Activated T-cell treated with anti-CD3 and anti-CD28 coated beads, Interleukin-2, amount 50 U/mL, for 48 hours (primary cell): ENCODE measurements at regions not wholly inside any gene's neighbourhood (a gene's known extent, or its start where the extent isn't known, plus 50 kb on each side); places are given as distances from the start of the nearest gene placed in this dataset.
"Not testable (repeated sequence)": the region's sequence is repeated elsewhere in the genome, so short reads cannot be mapped to it uniquely, and the experiment has no call there.

ENCODE experiments used
- DNase-seq, 2 experiments: peaks; one replicate each; pipeline ENCODE4 v3.0.0-alpha.2; 2020

DNA sequence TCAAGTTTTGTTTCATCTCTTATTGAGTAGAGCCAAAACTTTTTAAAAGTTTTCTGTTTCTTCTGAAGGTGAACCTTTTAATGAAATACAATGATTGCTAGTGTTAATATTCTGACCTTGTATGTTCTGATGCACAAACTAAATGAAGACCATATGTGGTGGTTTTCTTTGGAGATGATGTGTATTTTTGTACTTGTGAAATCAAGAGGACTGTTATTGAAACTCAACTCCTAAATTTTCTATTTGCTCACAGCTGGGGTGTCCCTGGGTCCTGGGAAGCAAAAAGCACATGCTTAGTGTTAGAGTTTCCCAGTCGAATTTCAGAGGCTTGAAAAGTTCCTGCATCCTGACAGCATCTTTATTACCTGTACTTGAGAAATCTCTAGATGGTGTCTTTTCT lies 1185.8 kb upstream of the ALCAM start:
- DNase-seq, result no peak

GRCh38 chr3:104190681-104191080 lies 1176.0 kb upstream of the ALCAM start:
- DNase-seq, result no peak

DNA sequence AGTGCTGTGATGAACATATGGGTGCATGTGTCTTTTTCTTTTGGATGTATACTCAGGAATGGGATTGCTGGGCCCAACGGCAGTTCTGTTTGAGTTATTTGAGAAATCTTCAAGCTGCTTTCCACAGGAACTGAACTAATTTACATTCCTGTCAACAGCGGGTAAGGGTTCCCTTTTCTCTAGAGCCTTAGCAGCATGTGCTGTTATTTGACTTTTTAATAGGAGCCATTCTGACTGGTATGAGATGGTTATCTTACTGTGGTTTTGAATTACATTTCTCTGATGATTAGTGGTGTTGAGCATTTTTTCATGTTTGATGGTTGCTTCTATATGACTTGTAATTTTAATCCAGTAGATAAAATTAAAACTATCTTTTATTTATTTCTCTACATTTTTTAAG lies 1168.6 kb upstream of the ALCAM start:
- no peak for DNase-seq

GRCh38 chr3:104206925-104207324 lies 1159.8 kb upstream of the ALCAM start:
- no peak for DNase-seq

DNA sequence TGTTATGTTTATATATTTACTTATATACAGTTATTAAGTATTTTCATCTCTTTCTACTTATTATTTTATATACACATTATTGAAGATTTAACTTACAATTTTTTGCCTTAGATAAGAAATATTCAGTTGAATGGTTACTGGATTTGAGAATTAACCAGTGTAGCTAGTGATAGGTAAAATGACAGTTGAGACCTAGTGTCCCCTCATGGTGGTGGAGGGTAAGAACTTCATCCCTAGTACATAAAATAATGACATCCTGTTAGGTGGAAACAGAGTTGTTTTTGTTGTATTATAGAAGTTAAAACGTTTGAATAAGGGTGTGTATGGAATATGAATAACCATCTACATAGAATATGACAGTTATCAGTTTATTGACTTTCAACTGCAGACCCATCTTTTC lies 1152.4 kb upstream of the ALCAM start:
- DNase-seq, result no peak

DNA sequence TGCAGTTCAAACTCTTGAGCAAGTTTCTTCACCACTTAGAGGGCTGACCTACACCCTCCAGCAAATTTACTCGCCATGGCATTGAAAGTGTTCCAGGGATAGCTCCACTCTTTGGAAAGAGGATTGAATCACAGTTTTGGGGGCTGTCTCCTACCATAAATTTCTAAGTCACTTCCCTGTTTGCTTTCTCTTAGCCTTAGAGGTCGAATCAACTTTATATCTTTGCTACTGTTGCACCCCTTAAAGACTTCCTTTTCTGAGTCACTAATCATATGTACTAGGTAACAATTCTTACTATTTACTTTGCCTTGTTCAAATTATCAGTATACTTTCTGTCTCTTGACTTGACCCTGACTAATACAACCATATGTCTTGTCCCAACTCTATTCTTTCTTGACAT lies 1151.8 kb upstream of the ALCAM start:
- no peak for DNase-seq

GRCh38 chr3:104219046-104219445 lies 1147.7 kb upstream of the ALCAM start:
- not testable (repeated sequence) for DNase-seq

DNA sequence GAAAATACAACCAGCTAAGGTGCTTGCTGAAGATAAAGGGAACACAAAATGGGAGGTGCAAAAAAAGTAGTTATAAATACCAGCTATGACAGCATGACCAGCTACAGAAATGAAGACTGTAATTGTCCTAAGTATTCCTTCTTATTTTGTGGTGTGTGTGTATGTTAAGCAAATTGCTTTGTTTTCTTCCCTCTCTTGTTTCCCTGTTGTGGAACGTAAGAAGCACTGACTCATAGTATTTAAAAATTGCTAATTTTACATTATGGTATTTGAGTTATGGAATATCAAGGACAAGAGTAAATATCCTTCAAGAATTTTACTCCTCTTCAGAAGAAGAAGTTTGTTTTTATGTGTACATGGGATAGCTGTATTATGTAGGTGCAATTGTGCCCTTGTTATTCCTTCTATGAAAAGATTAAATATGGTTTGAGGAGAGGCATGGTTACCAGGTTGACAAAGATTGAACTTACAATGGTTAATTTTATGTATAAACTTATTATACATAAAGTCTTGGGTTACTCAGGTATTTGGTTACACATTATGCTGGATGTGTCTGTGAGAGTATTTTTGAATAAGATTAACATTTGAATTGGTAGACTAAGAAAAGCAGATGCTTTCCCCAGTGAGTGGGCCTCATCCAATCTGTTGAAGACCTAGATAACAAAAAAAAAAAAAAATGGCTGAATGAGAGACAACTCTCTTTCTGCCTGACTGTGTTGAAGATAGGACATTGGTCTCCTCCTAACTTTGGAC lies 1132.1 kb upstream of the ALCAM start:
- no peak for DNase-seq

DNA sequence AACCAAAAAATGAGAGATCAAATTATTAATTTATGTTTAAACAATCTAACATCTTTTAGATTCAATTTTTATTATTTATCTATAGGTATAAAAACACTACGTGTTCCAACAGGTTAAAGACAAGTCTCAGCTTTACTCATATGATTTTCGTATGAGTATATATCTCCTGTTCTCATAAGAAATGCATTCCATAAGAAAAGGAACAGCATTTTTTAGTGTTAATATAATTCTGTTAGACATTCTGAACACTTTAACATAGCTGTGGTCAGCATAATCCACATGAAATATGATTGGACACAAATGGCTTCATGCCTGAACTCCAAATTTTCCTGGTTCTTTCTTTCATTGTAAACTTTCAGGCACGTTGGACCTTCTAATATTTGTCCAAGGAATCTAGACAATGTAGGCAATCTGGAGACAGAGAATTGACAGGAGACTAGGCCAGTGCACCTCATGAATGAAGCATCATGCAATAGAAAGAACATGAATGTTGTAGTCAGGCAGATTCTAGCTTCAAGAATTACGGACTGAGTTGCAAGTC lies 1122.0 kb upstream of the ALCAM start:
- no peak for DNase-seq

DNA sequence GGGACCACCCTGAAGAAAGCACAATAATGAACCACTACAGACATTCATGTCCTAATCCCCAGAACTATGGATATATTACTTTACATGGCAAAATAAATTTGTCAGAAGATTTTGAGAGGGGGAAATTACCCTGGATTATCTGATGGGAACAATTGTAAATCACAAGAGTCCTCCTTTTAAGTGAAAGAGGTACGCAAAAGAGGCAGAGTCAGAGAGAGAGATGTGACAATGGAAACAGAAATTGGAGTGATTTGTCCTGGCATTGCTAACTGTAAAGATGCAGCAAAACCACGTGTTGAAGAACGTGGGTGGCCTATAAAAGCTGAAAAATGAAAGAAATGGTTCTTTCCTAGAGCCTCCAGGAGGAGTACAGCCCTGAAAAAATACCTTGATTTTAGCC lies 1121.4 kb upstream of the ALCAM start:
- no peak for DNase-seq

GRCh38 chr3:104245981-104246380 lies 1120.7 kb upstream of the ALCAM start:
- DNase-seq, result no peak

- DNase-seq, result no peak
Measured at GRCh38 chr3:104257486-104257885, 1109.2 kb upstream of the ALCAM start.

DNA sequence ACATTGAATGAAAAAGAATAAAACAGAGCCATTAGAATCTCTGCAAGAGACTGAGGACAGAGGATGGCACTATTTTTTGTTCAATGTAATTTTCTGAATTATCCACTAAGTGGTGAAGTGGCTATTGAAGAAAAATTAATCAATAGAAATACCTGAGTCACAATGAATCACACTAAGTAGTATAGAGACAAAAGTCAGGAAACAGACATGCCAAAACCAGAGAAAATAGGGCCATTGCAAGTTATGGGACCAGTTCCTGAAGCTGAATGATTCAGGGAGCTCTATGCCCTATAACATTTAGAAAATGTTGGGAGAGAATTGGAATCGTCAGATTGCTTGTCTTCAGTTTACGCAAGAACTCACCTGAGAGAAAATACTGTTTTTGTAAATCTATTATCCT lies 1103.2 kb upstream of the ALCAM start:
- no peak for DNase-seq

DNA sequence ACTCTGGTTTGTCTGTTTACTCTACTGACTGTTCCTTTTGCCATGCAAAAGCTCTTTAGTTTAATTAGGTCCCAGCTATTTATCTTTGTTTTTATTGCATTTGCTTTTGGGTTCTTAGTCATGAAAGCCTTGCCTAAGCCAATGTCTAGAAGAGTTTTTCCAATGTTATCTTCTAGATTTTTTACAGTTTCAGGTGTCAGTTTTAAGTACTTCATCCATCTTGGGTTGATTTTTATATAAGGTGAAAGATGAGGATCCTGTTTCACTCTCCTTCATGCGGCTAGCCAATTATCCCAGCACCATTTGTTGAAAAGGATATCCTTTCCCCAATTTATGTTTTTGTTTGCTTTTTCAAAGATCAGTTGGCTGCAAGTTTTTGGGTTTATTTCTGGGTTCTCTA lies 1100.5 kb upstream of the ALCAM start:
- not testable (repeated sequence) for DNase-seq

DNA sequence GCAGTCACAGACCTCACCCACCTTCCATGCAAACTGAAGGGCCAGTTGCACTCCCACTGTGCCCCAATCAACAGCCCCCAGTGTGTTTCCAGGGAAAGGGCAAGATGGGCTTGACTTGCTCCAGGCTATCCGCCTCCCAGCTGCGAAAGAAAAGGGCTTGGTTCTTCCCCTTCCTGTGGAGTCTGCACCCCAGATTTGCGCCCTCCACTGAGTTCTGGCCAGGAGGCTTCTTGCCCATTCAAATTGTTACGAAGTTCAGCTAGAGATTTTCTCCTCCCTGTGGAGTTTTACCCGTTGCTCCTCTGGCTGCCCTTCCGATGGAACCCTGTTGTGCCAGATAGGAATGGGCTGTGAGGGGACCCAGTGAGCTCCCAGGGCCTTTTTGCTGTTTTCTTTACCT lies 1096.9 kb upstream of the ALCAM start:
- no peak for DNase-seq

GRCh38 chr3:104273046-104273649 lies 1093.6 kb upstream of the ALCAM start:
- DNase-seq, result no peak

DNA sequence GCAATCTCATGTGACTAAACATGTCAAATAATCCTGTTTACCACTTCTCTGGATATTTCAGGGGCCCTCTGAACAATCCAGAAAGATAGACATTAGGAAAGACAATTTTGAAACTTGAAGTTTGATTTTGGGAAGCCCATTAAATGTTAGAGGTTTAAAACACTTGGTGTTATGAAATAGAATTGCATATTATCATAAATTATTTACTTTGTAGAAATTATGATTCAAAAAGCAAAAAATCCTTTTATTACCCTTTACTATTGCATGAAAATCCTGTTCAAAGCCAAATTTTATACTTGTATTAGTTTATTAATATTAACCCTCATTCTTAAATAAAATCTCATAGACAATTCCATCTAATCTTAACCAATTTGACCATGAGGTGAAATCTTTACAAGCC lies 1091.5 kb upstream of the ALCAM start:
- DNase-seq, result no peak

- no peak for DNase-seq
Measured at GRCh38 chr3:104279617-104280016, 1087.1 kb upstream of the ALCAM start.

- DNase-seq, result no peak
Measured at GRCh38 chr3:104281713-104282112, 1085.0 kb upstream of the ALCAM start.

DNA sequence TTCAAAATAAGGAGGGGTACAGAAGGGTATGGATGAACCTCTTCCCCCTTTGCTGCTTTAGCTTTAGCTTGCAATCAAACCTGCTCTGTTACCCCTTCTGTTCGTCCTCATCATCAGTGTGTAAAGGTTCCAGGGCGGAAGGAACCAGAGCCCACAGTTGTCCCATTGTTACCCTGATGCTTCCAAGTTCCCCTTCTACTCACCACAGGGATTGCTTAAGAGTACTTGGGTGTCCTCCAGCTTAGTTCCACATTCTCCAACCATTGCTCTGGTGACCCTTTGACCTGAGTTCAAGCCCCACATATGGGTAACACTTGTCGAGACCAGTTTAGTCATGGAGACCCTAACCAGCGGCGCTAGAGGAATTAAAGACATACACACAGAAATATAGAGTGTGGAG lies 1080.1 kb upstream of the ALCAM start:
- no peak for DNase-seq

GRCh38 chr3:104291437-104291851 lies 1075.3 kb upstream of the ALCAM start:
- no peak for DNase-seq

DNA sequence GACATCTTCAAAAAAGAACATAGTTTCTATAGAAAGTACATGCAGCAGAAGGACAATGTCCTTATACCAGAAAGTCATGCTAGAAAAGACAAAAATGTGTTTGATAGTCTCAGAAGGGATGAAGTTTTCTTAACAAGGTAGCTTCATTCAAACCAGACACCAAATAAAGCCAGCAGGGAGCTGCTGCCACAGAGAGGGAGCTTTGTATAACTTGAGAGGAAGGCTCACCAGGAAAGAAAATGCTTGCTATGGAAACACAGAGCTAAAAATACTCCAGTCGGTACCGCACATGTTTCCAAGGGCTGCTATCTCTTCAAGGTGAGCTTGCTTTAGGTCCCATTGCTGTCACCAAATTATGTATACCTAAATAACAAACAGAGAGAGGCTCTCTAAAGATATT lies 1074.8 kb upstream of the ALCAM start:
- no peak for DNase-seq

DNA sequence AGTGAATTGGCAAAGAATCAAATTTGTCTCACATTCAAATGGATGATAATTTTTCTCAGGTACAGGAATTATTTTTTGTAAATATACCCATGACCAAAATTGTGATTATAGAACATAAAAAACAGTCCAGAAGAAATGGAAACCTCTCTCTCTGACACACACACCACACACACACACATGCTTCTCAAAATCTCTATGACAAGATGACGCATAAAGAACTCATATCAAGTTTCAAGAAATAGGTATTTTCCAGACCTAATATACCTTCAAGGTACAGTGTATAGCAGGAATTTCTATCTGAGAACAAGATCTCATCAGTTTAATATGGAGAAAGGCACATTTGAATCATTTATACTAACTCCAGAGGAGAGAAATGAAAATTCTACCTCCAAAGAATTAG lies 1069.1 kb upstream of the ALCAM start:
- no peak for DNase-seq

DNA sequence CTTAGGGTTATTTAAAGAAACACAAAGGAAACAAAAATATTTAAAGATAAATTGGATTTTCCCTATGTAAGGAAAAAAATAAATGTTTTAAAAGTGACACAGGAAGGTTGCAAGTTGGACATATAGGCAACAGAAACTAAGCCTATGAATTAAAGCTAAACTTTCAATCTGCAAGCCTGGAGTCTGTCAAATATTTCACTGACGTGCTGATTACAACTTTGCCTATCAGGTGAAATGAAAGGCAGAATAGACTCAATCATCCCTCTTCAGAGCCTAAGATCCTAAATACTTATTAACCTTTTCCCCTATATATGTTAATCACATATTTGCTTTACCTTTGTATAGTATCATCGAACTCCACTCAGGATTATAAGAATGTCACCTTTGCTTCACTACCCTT lies 1068.0 kb upstream of the ALCAM start:
- DNase-seq, result no peak

DNA sequence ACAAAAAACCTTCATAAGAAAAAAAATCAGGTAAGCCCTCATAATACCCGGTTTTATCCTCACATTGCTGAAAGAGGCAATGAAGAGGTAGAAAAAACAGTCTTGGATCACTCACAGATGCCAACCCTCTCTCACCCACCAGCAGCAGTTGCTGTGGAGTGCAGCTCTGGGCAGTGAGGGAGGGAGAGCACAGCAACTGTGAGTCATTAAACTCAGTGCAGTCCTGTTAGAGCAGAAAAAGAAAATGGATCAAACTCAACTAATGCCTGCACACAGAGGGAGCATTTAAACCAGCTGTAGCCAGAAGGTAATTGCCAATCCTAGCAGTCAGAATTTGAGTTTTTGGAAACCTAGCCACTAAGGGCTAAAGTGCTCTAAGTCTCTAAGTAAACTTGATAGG lies 1050.6 kb upstream of the ALCAM start:
- no peak for DNase-seq
